ENCODE measurements at regions not wholly inside any gene's neighbourhood (a gene's known extent, or its start where the extent isn't known, plus 50 kb on each side); places are given as distances from the start of the nearest gene placed in this dataset.
"Not testable (repeated sequence)": the region's sequence is repeated elsewhere in the genome, so short reads cannot be mapped to it uniquely, and the experiment has no call there.

DNA sequence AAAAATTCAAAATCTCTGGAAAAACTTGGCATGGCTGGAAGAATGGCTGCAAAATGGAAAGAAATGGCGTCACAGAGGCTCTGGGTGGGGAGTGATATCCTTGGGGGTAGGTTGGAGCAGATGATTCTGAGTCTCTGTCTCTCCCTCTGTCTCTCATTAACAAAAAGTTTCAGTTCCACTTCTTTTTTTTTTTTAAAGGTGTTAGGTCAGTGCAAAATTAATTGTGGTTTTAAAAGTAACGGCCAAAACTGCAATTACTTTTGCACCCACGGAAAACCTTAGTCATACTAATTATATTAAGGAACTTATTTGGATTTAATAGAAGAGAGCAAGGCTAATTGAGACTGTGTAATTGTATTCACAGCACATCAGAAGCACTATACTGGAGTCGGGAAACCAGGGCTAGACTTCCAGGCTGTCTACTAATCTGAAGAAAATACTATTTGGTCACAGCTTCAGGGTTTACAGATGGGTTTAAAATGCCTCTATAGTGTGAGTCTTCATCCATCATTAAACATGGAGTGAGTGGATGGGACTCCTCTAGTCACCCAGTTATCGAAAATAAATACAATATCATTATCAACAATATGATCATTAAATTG is 289.1 kb upstream of the PLD5 start:
- TF ChIP-seq, protein P1, sequence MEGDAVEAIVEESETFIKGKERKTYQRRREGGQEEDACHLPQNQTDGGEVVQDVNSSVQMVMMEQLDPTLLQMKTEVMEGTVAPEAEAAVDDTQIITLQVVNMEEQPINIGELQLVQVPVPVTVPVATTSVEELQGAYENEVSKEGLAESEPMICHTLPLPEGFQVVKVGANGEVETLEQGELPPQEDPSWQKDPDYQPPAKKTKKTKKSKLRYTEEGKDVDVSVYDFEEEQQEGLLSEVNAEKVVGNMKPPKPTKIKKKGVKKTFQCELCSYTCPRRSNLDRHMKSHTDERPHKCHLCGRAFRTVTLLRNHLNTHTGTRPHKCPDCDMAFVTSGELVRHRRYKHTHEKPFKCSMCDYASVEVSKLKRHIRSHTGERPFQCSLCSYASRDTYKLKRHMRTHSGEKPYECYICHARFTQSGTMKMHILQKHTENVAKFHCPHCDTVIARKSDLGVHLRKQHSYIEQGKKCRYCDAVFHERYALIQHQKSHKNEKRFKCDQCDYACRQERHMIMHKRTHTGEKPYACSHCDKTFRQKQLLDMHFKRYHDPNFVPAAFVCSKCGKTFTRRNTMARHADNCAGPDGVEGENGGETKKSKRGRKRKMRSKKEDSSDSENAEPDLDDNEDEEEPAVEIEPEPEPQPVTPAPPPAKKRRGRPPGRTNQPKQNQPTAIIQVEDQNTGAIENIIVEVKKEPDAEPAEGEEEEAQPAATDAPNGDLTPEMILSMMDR (conservative IDR thresholded peaks at IDR 0.05; ENCODE audit: control insufficient read depth, insufficient read depth, low read depth, low read length) = no peak
- DNase-seq (ENCODE audit: low read depth) = no peak
- no peak overlapping the region for H3K4me3 ChIP-seq (ENCODE audit: control insufficient read depth, low read depth, low read length)

DNA sequence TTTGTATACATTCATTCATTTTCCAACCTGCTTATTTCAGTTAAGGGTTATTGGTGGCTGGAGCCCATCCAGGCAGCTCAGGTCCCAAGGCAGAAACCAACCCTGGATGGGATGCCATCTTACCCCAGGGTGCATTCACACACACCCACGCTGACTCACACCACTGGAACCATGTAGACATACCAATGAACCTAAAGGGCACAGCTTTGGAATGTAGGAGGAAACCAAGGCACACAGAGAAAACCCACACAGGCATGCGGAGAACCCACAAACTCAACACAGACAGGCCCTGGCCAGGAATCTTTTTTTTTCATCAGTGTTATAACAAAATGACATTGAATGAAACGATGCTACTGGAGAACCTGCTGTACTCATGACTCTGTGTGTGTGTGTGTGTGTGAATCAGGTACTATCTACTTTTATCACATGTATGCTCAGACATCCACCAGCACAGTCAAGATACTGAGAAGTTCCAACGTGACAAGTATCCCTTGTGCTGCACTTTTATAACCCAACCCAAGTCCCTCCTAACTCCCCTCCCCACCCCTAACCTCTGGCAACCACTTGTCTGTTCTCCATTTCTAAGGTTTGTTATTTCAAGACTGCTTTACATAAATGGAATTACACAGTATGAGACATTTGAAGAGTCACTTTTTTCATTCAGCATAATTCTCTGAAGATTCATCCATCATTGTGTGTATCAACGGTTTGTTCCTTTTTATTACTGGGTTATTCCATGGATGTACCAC is 286.8 kb upstream of the PLD5 start:
- no peak for DNase-seq (ENCODE audit: low read depth)
- TF ChIP-seq, protein P1 (conservative IDR thresholded peaks at IDR 0.05; ENCODE audit: control insufficient read depth, insufficient read depth, low read depth, low read length) = no peak
- no peak overlapping the region for H3K4me3 ChIP-seq (ENCODE audit: control insufficient read depth, low read depth, low read length)

DNA sequence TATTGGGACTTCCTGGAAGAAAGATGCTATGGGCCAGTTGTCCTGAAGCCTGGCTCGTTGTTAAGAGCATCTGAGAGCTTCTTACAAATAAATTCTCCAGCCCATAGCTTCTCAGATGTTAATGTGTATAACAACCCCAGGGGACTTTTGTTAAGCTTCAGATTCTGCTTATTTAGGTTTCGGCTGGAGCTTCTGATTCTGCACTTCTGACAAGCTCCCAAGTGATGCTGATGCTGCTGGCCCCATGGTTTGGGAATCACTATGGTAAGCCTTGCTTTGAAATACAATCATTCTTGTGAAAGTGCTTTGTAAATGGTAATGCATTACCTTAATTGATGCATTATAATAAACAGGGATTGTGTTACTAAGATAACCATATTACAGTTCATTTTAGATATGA is 281.8 kb upstream of the PLD5 start:
- DNase-seq (ENCODE audit: low read depth) = no peak
- TF ChIP-seq, protein P1 (conservative IDR thresholded peaks at IDR 0.05; ENCODE audit: control insufficient read depth, insufficient read depth, low read depth, low read length) = no peak
- no peak overlapping the region for H3K4me3 ChIP-seq (ENCODE audit: control insufficient read depth, low read depth, low read length)

DNA sequence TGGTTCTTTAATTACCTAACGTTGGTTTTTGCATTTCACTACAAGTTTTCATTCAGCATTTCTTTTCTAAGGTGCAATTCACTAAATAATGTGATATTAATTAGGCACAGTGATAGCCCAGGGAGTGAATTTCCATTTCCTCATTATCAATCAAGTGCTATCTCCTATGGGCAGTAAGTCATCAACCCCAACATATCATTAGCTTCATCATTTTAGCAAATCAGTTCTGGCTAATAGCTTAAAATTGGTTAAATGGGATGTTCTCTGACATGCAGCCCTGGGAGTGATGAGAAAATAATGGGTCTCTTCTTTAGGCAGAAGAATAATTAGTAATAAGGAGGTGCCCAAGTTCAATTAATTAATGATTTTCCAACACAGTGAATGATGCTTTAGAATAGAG is 280.9 kb upstream of the PLD5 start:
- H3K4me3 ChIP-seq (ENCODE audit: control insufficient read depth, low read depth, low read length); DNase-seq (ENCODE audit: low read depth): not testable (repeated sequence)

DNA sequence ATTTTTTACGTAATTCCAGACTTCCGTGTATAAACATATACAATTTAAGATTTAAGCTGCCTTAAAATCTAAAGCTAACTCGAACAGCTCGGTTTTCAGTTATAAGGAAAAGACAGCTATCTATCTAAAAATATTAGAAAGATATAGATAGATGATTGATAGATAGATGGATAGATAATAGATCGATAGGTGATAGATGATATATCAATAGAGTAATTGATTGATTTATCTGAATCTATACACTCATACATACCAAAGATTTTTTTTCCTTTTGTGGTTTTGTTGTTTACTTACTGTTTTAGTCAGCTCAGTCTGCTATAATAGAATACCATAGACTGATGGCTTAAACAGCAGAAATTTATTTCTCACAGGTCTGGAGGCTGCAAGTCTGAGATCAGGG is 278.5 kb upstream of the PLD5 start:
- DNase-seq (ENCODE audit: low read depth) = no peak
- no peak overlapping the region for H3K4me3 ChIP-seq (ENCODE audit: control insufficient read depth, low read depth, low read length)
- TF ChIP-seq, protein P1 (conservative IDR thresholded peaks at IDR 0.05; ENCODE audit: control insufficient read depth, insufficient read depth, low read depth, low read length) = no peak

DNA sequence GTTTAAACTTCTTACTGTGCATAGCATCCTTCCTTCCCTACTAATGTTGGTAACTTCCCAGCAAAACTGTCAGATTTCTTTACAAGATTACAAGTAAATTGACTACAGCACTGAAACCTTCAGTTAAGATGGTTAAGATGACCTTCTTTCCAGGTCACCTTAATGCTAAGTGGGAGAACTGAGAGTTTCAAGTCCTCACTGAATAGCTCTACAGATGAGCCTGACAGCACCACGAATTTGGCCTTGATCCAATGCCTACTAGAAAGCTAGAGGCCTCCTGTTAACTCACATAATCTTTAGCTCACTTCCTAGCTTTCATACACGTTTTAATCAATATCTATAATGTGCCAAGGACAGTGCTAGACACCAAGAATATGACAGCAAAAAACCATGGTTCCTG is 276.0 kb upstream of the PLD5 start:
- no peak for DNase-seq (ENCODE audit: low read depth)
- no peak overlapping the region for H3K4me3 ChIP-seq (ENCODE audit: control insufficient read depth, low read depth, low read length)
- TF ChIP-seq, protein P1 (conservative IDR thresholded peaks at IDR 0.05; ENCODE audit: control insufficient read depth, insufficient read depth, low read depth, low read length) = no peak

DNA sequence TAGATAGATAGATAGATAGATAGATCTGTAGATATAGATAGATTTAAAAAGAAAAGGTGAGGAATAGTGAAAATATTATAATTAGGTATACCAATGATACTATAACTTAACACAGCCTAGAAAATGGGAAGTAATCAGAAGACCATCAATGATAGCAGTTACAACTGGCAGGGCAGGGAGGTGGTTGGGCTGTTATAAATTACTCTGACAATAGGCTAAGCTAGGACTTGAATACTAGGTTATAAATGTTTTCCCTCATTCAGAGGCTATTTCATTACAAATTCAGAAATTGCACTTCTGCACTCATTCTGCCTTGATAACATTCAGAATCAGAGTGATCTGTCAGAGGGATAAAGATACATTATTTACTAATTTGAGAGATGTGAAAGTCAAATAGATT is 273.4 kb upstream of the PLD5 start:
- H3K4me3 ChIP-seq (ENCODE audit: control insufficient read depth, low read depth, low read length) = no peak overlapping the region
- TF ChIP-seq, protein P1 (conservative IDR thresholded peaks at IDR 0.05; ENCODE audit: control insufficient read depth, insufficient read depth, low read depth, low read length) = no peak
- no peak for DNase-seq (ENCODE audit: low read depth)

Data from fibroblast of mammary gland (primary cell).